Stomach (tissue), 8 donors: ENCODE measurements at regions not wholly inside any gene's neighbourhood (a gene's known extent, or its start where the extent isn't known, plus 50 kb on each side); places are given as distances from the start of the nearest gene placed in this dataset.

Source experiments
- DNase-seq, 2 donors: peaks; one replicate each; pipeline versions ENCODE4 v3.0.0 to v3.0.0-alpha.2; 2013 to 2019
- H3K27ac ChIP-seq, 5 donors: fragments of 200-600 bp in 4 of 5; sonication (generic) in 4 of 5; one replicate each; pipeline ENCODE4 v1.5.1; 2013 to 2019; ENCODE audit warnings: mild to moderate bottlenecking in 1 of 5, moderate library complexity in 1 of 5
- H3K27me3 ChIP-seq, 3 donors: fragments of 200-600 bp; sonication (generic); one replicate each; pipeline ENCODE4 v1.5.1; 2017 to 2019; ENCODE audit warnings: mixed run types in 1 of 3
- H3K36me3 ChIP-seq, 4 donors: fragments of 200-600 bp; sonication (generic); 1 replicate in 3 of 4; 2 replicates in 1 of 4; pipeline ENCODE4 v1.5.1; 2016 to 2019
- H3K4me1 ChIP-seq, 4 donors: fragments of 200-600 bp; sonication (generic); one replicate each; pipeline ENCODE4 v1.5.1; 2016 to 2019
- H3K4me3 ChIP-seq, 4 donors: fragments of 200-600 bp; sonication (generic) in 3 of 4; one replicate each; pipeline ENCODE4 v1.5.1; 2016 to 2019; ENCODE audit warnings: mild to moderate bottlenecking in 1 of 4
- H3K9me3 ChIP-seq, 4 donors: fragments of 200-600 bp; sonication (generic); one replicate each; pipeline ENCODE4 v1.5.1; 2016 to 2019
- EP300 ChIP-seq: sonication (generic); formaldehyde crosslinking; IDR thresholded peaks from one replicate; pipeline ENCODE4 v1.6.1; 2017; ENCODE audit warnings: antibody characterized with exemption
- POLR2A ChIP-seq, 4 donors: fragments of 450-650 bp; IDR thresholded peaks; one replicate each; pipeline ENCODE4 v1.6.1; 2016; ENCODE audit warnings: antibody characterized with exemption in 4 of 4, control low read depth in 2 of 4, mild to moderate bottlenecking in 1 of 4, moderate library complexity in 1 of 4
- POLR2AphosphoS5 ChIP-seq, 3 donors: sonication (generic); formaldehyde crosslinking; IDR thresholded peaks; one replicate each; pipeline ENCODE4 v1.6.1; 2016; ENCODE audit warnings: antibody characterized with exemption in 3 of 3
- WGBS, 5 donors: extraction: QIAGEN DNeasy Blood & Tissue Kit in 3 of 5; methylation state at CpG; one replicate each; pipeline versions ENCODE4 v1.1.5 to v1.1.7; 2013 to 2018; 5-methylcytosine and 5-hydroxymethylcytosine counted together
- intact Hi-C: fragments of 100-400 bp; cut with DNase I; formaldehyde crosslinking; loops from one replicate; pipeline ENCODE4 v1.15.1; 2023; ENCODE audit warnings: low total_unique reads
- TF ChIP-seq, protein P1 (sequence below), 7 experiments: fragments of 450-650 bp in 4 of 7; fragments of 200-600 bp in 3 of 7; sonication (generic) in 3 of 7; IDR thresholded peaks; one replicate each; pipeline ENCODE4 v1.5.1; 2016 to 2019; ENCODE audit warnings: antibody characterized with exemption in 7 of 7, control low read depth in 2 of 7, mild to moderate bottlenecking in 1 of 7
- donor health status: healthy with polysubstance abuse.
- donor health status: Bipolar disorder and iron deficiency.
- donor health status: healthy.

GRCh38 chrX:6384921-6385320 lies 150.0 kb downstream of the VCX3A start:
- no peak overlapping the region for H3K27ac ChIP-seq
- H3K4me3 ChIP-seq: no peak overlapping the region
- intact Hi-C loops: no loop called here
- no peaks in the 10 kb centered on the region for H3K27me3 ChIP-seq
- no peak for DNase-seq
- H3K36me3 ChIP-seq: no peaks in the 10 kb centered on the region
- H3K9me3 ChIP-seq: no peaks in the 10 kb centered on the region
- H3K4me1 ChIP-seq: peaks cover 0 to 6% (median 3%) of the 10 kb centered on the region in 4 donors
- 50 to 90% (median 82%) methylated on average over 4 of the region's 4 CpGs for WGBS, 5 donors
- TF ChIP-seq POLR2A (IDR thresholded peaks at IDR 0.05) (no peak), POLR2AphosphoS5 (IDR thresholded peaks at IDR 0.05) (no peak), EP300 (no peak)
- TF ChIP-seq, protein P1, sequence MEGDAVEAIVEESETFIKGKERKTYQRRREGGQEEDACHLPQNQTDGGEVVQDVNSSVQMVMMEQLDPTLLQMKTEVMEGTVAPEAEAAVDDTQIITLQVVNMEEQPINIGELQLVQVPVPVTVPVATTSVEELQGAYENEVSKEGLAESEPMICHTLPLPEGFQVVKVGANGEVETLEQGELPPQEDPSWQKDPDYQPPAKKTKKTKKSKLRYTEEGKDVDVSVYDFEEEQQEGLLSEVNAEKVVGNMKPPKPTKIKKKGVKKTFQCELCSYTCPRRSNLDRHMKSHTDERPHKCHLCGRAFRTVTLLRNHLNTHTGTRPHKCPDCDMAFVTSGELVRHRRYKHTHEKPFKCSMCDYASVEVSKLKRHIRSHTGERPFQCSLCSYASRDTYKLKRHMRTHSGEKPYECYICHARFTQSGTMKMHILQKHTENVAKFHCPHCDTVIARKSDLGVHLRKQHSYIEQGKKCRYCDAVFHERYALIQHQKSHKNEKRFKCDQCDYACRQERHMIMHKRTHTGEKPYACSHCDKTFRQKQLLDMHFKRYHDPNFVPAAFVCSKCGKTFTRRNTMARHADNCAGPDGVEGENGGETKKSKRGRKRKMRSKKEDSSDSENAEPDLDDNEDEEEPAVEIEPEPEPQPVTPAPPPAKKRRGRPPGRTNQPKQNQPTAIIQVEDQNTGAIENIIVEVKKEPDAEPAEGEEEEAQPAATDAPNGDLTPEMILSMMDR (IDR thresholded peaks at IDR 0.05): no peak

DNA sequence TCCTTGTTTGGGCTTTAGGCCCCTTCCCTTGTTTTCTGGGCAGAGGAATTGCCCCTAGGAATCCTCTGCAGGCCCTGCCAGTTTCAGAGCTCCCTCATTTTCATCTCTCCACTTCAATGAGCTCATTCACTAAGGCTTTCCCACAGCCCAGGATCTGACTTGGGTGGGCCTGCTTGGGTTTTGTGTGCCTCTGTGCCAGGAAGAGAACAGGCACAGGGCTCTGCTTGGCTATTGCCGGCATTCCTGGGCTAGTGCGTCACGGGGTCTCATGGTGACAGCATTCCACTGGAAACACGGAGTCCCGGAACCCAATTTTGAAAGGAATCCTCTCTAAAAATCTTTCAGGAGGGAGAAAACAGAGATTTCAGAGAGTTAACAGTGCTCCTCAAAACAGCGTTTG lies 150.5 kb downstream of the VCX3A start:
- intact Hi-C loops: no loop called here
- Histone ChIP-seq H3K36me3 (no peaks in the 10 kb centered on the region), H3K4me3 (no peak overlapping the region), H3K9me3 (no peaks in the 10 kb centered on the region), H3K4me1 (peaks cover 0 to 6% (median 3%) of the 10 kb centered on the region in 4 donors), H3K27ac (no peak overlapping the region), H3K27me3 (no peaks in the 10 kb centered on the region)
- TF ChIP-seq, protein P1 (IDR thresholded peaks at IDR 0.05): no peak
- TF ChIP-seq POLR2A (IDR thresholded peaks at IDR 0.05) (no peak), POLR2AphosphoS5 (IDR thresholded peaks at IDR 0.05) (no peak), EP300 (no peak)
- DNase-seq: peak in 1 of 2 donors; percentile 34
- 65 to 77% (median 75%) methylated on average over 3 to 6 of the region's 6 CpGs for WGBS, 5 donors

DNA sequence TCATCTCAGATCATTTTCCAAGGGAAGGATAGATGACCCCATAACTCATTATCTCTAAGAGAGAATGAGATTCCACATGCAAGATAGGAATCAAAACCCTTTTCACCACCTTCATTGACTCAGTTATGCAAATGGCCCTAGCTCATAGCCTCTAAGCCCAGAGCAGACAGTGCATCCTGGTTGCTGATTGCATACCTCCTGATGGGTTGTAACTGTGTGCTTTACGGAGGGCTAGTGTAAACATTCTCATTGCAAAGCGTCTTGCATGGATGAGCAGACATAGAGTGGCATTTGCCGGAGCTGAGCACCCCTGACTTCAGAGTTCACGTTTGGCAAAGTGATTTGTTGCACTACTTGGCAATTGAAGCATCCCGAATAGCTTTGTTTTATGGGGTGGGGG lies 151.0 kb downstream of the VCX3A start:
- Histone ChIP-seq H3K27me3 (no peaks in the 10 kb centered on the region), H3K9me3 (no peaks in the 10 kb centered on the region), H3K4me1 (peaks cover 0 to 6% (median 3%) of the 10 kb centered on the region in 4 donors), H3K36me3 (no peaks in the 10 kb centered on the region), H3K4me3 (no peak overlapping the region), H3K27ac (no peak overlapping the region)
- 44 to 67% (median 58%) methylated on average over 5 of the region's 5 CpGs for WGBS, 5 donors
- TF ChIP-seq, protein P1 (IDR thresholded peaks at IDR 0.05): no peak
- TF ChIP-seq EP300 (no peak), POLR2AphosphoS5 (IDR thresholded peaks at IDR 0.05) (no peak), POLR2A (IDR thresholded peaks at IDR 0.05) (no peak)
- intact Hi-C loops: no loop called here
- DNase-seq: no peak

DNA sequence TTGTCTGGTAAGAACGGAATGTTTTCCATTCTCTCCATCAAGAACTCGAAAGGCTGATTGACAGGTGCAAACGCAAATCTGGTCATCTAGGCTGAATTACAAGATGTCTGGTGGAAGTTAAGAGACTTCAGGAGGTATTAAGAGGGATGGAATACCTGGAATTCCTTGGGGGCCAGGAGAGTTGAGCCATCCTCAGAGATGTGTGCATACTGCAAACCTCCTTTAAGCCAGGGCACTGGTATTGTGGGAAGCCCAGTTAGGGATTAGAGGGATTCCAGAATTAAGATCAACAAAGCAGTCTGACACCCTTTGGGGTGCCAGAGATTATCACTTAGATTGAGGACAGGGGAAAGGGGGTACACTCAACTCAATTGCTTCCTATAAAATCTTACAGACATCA lies 151.4 kb downstream of the VCX3A start:
- intact Hi-C loops: no loop called here
- H3K27me3 ChIP-seq: no peaks in the 10 kb centered on the region
- H3K4me3 ChIP-seq: no peak overlapping the region
- peaks cover 0 to 6% (median 3%) of the 10 kb centered on the region in 4 donors for H3K4me1 ChIP-seq
- TF ChIP-seq, protein P1 (IDR thresholded peaks at IDR 0.05): no peak
- no peak for TF ChIP-seq POLR2A (IDR thresholded peaks at IDR 0.05)
- no peak for TF ChIP-seq EP300
- no peak for TF ChIP-seq POLR2AphosphoS5 (IDR thresholded peaks at IDR 0.05)
- no peaks in the 10 kb centered on the region for H3K36me3 ChIP-seq
- no peak for DNase-seq
- no peaks in the 10 kb centered on the region for H3K9me3 ChIP-seq
- no peak overlapping the region for H3K27ac ChIP-seq
- WGBS, 5 donors: 63 to 87% (median 80%) methylated on average over 3 of the region's 3 CpGs
